ENCODE measurements at regions not wholly inside any gene's neighbourhood (a gene's known extent, or its start where the extent isn't known, plus 50 kb on each side); places are given as distances from the start of the nearest gene placed in this dataset.

DNA sequence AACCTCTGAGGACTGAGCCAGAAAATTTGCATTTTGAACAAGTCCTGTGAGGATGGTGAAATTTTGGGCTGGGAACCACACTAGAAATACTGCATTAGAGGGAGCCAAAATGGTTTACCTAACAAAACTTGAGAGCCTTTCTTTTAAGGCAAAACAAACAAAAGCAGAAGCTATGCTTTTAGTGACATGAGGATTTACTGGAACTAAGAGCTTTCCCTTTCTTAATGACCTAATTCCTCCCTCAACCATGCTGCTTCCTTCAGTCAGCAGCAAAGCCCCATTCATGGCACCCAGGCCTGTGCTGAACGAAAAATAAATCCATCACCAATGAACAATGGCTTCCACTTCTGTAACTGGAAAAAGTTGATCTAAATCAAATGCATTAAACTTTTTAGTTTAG lies 974.3 kb downstream of the HACE1 start:
- TF ChIP-seq POLR2A (IDR thresholded peaks at IDR 0.05; ENCODE audit: low read length) = no peak
- no peak for TF ChIP-seq GATA1 (IDR thresholded peaks at IDR 0.05; ENCODE audit: low read depth, low read length)
